ENCODE measurements at regions not wholly inside any gene's neighbourhood (a gene's known extent, or its start where the extent isn't known, plus 50 kb on each side); places are given as distances from the start of the nearest gene placed in this dataset.
A peak's percentile ranks its signal among the peaks of the same experiment; 100 is the strongest.

DNA sequence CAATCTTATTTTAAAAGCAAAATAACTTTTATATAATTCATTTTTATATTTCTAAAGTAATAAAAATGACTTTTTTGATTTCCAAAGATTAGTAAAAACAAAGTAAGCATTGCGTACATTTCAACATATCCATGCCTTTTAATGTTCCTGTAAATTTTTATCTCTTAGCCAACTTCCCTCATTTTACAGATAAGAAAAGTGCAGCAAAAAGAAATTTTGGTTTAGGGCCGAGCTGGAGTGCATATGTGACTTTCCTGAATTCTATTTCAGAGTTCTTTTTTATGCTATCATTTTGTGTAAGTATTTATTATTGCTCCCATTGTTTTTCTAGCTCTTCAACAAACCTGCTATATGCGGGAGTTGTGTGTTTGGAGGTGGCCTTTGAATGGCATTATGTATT lies 195.3 kb downstream of the NHLRC3 start:
- DNase-seq (ENCODE audit: low read depth) = no peak

DNA sequence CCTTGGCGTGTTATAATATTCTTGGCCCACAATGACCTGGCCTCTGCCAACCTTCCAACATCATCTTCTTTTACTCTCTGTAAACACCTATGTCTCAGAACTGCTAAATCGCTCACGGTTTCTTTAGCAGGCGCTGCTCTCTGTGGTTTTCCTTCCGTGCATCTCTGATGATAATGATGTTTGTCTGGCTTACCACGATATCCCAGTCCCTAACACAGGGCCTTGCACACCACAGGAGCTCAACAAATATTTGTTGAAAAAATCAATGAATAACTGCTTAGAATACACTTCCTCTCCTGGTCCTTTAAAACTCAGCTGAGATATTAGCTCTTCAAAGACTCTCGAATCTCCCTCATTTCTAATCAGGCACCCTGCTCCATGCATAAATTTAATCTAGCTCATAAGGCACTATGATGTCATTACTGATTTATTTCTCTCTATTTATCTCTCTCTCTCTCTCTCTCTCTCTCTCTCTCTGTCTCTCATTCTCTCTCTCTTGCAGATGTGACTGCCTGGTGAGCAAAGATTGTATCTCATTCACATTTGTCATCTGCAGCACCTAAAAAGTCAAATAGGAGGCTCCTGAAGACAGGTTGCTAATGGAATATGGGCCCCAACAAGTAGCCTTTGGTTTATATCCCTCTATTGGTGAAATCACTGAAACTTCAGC lies 206.4 kb downstream of the NHLRC3 start:
- DNase-seq (ENCODE audit: low read depth) = no peak

DNA sequence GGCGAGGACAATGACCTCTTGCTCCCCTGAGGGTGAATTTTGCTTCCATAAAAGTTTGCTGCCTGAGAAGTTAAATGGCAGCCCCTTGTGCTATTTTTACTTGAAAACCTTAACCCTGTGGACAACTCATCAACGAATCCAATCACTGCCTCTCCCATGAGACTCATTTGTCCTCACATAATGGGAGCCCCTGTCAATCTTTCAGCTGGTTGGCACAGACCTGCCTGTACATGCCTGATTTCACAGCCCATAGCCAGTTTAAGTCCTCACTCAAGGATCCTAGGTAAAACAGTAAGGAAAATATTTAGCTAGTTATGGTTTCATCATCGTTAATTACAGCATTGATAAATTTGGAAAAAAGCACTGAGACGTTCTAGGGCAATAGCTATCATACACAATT lies 207.4 kb downstream of the NHLRC3 start:
- DNase-seq (ENCODE audit: low read depth) = no peak

DNA sequence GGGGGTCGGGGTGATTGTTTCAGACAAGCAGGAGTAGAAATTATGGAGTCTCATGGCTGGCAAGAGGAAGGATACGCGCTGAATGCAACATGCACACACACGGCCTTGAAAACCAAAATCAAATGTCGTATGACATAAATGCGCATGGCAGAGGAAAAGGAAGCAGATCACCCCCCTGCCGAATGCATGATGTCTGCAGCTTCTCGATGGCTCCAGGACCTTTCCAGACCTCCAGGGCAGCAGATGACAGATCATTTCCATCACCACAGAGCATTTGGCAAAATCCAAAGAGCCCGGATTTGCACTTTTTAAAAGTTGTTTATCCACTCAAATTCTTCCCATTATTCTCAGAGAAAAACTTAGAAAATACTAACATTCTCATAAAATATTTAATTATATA lies 211.7 kb downstream of the NHLRC3 start:
- no peak for DNase-seq (ENCODE audit: low read depth)

DNA sequence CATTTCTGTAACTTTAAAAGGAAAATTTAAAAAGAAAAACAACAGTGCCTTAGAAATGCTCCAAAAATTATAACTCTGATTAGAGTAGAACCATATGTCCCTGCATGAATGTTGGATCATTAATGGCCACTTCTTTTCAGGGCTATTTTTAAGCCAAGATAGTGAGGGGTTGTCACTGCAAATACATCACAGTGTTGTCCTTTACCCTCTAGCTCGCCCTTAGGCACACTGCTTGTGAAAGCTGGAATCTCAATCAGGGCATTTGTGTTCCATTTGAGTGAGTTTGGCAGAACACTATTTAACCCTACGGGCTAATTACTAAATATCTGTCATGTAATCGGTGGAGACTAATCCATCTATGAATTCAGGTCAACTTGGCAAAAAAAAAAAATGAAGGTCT lies 212.2 kb downstream of the NHLRC3 start:
- DNase-seq (ENCODE audit: low read depth) = no peak

DNA sequence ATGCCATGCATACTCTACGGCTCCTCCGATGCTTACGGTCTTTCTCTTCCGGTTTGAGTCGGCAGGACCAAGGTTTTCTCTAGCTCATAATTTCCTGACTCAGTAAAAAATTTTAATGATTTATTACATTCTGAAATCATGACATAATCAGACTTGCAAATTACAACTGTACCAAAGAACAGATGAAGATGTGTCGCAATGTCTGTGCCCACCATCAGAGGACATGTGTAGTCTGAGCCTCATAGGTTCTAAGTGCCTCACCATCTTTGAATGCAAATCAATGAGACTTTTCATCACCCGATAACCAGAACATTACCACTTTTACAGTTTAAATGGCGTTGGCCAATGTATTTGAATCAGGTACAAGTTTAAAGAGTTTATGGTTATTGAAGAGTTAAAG lies 213.1 kb downstream of the NHLRC3 start:
- no peak for DNase-seq (ENCODE audit: low read depth)

DNA sequence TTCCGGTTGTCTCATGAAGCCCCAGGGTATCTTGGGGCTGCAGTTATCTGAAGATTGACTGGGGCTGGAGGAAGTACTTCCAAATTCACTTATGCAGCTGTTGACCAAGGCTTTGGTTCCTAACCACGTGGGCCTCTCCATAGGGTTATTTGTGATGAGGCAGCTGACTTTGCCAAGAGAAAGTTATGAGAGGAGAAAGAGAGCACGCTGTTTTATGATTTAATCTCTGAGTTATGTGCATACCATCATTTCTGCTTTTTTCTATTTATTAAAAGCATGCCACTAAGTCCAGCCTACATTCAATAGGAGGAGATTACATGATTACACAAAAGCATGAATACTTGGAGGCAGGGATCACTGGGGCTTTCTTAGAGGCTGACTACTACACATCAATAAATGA lies 215.5 kb downstream of the NHLRC3 start:
- DNase-seq (ENCODE audit: low read depth) = peak; percentile 21

DNA sequence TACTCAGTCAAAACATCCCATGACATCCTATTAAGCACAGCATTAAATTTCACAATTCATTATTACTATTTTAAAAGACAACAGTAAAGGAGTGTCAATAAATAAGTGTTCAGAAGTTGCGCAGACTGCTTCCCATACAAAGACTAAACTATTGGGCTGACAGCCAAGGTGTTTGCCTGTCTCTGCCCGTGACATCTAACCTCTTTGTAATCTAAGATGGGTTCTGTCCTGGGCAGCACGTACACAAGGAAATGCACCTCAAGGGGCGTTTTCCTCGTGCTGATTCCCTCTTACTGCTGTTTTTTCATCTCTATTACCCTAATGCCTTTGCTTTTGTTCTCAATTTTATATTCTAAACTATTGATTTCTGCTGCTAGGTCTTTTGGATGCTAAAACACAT lies 216.3 kb downstream of the NHLRC3 start:
- no peak for DNase-seq (ENCODE audit: low read depth)

DNA sequence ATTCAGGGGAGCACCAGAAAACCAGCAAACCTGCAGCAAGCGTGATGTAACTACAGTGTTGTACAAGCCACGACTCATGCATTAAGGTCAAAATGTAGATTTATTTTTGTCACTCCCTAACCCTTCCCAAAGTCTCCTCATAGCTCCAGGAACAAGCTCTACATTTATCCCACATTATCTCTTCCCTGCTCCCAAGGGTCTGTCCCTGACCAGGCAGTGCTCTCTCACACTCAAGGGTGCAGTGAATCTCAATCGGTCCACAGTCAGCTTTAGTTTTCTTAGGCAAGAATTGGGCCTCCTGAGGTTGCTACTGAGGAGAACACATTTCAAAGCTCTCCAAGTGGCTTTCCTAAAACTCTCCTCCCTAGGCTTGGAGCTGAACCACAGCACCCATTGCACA lies 219.4 kb downstream of the NHLRC3 start:
- no peak for DNase-seq (ENCODE audit: low read depth)

DNA sequence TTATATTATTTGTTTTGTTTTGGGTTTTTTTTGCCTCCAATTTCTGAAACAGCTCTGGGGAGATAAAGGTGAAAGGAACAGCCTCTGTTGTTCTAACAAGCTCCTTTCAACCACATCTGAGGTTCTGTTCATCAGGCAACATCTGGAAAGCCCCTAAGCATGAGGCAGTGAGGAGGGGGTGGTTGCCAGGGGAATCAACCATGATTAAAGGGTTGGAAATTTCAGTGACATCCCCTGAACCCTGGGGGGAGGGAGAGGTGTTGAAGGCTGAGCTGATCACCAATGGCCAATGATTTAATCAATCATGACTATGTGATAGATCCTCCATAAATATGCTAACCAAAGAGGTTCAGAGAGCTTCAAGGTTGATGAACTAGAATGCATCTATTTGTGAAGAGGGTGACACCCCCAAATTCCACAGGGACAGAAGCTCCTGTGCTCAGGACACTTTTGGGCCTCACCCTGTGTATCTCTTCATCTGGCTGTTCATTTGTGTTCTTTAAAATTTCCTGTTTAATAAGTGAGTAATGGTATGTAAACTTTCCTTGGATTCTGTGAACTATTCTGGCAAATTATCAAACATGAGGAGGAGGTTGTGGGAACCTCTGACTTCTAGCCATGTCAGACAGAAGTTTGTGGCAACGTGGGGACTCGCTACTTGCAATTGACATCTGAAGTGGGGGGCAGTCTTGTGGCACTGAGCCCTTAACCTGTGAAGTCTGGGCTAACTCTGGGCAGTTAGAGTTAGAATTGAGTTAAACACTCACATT lies 221.3 kb downstream of the NHLRC3 start:
- no peak for DNase-seq (ENCODE audit: low read depth)

DNA sequence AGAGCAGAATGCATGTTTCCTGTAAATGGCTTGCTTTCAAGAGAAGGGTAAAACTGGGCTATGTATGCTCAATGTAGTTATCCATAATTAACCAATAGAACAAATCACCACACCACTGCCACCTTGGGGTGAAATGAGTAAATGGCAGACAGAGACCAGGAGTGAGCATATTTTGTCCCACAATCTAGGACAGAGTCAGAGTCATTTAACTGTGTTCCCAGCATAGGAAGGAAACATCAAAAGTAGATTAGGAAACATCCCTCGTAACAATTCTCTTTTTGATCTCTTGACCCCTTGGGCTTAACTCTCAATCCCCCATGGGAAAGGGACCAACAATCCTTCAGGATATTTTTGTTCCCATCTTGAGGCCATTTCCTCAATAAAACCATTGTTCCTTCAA lies 224.8 kb downstream of the NHLRC3 start:
- DNase-seq (ENCODE audit: low read depth) = peak; percentile 21

DNA sequence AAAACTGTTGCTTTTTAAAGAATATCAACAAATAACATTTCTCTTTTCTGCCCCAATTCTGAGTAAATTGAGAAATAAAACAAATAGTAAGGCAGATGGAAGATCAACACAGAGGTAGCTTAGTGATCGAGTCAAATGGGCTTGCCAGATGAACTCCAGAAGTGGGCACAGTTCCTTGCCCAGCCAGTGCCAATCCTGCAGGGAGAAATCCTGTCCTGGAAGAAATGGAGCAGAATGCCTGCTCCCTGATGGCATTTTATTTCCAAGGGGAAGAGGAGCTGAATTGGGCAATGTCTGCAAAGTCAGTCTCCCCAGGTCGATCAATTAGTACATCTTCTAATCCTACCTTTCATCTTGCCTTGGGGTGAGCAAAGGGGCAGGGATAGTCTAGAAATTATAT lies 225.3 kb downstream of the NHLRC3 start:
- no peak for DNase-seq (ENCODE audit: low read depth)

DNA sequence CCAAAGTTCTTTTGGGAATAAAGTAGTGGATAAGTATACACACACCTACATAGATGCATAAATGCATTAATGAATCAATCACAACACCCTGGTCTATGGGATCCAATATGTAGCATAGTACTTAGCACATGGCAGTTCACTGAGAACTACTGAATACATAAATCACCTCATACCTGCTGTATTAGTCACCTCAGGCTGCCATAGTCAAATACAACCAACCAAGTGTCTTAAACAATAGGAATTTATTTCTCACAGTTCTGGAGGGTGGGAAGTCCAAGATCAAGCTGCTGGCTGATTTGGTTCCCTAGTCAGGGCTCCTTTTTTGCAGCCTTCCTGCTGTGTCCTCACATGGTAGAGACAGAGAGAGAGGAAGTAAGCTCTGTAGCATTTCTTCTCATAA lies 228.2 kb downstream of the NHLRC3 start:
- DNase-seq (ENCODE audit: low read depth) = no peak

DNA sequence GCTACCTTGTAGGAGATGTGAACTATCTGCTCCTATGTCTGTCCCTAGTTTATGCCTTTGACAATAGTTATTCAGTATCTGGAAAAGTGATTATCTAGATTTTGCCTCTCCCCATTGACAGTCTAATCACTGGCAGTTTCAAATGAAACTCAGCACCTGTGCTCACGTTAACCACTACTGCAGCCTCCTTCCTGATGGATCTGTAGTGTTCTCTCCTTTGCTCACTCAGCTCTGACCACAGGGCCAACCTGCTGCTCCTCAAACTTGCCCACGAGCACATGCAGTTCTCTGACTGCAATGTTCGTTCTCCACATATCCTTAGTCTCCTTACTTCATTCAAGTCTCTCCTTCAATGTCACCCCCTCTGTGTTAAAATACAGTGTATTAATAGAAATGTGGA lies 230.1 kb downstream of the NHLRC3 start:
- no peak for DNase-seq (ENCODE audit: low read depth)

DNA sequence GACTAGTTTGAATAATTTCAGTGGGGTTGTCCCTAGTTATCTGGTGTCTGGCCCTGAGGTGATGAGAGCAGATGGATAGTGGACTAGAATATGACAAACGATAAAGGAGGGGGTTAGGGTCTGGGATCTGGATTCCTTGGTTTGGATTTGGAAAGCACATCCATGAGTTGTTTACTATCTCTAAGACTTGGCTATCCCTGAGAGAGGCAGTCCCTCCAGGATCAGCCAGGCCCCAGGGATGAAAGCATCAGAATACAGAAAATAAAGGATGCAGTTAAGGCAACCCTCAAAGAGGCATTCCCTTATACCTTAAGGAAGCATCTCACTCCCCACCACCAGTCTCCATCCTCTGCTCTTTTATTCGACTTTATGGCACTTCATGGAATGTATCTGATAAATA lies 230.7 kb downstream of the NHLRC3 start:
- DNase-seq (ENCODE audit: low read depth) = no peak

DNA sequence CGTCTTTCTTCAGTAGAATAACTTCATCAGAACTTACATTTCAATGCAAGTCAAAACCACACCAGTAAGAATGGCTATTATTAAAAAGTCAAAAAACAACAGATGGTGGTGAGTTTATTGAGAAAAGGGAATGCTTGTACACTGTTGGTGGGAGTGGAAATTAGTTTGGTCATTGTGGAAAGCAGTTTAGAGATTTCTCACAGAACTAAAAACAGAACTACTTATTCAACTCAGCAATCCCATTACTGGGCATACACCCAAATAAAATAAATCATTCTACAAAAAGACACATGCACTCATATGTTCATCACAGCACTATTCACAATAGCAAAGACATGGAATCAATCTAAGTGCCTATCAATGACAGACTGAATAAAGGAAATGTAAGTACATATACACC lies 231.2 kb downstream of the NHLRC3 start:
- peak; percentile 18 for DNase-seq (ENCODE audit: low read depth)

DNA sequence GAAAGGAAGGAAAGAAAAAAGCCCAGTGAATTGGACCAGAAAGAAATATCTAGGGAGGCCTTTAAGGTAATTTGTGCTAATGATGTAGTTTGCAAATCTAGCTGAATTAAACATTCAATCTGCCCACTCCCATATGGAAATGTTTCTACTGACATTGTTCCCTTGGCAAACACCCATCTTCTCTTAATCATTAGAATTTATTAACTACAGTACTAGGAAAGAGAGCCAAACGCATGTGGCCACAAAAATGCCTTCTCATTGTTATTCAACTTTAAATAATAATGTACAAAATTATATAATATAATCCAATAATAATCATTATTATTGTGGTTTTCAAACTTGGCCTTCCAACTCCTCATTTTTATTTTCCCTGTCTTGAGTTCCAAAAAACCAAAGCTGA lies 234.7 kb downstream of the NHLRC3 start:
- no peak for DNase-seq (ENCODE audit: low read depth)

DNA sequence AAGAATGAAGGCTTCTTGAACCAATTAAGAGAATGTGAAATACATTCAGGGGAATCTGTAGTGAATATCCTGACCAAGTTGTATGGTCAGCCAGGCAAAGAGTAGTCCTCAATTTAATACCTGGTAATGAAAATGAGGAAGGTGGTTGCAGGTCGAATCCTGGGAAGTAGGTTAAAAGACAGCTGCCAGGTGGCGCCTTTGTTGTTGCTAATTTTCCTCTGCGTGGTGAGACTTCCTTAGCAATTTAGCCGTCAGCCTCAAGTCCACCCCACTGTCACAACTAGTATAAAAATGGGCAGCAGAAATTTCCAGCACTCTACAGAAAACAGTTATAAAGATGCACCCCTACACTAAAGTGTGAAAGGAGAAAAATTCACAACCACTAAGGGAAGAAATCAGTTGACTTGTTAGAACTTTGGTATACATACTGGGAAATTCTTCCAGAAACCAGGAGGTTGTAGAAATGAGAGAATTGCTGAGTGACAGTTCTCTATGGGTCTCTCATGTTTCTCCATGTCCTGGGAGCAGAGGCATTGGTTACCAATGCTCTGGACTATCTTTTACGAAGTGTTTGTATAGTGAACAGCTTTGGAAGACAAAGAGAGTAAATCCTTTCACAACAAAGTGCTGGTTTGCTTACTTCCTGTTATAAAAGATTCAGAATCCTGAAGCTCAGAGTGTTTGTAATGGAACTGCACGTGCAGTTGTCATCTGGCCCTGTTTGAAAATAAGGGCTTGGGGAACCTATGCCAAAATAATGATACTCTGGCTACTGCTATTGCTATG lies 235.9 kb downstream of the NHLRC3 start:
- DNase-seq (ENCODE audit: low read depth) = peak; percentile 6

DNA sequence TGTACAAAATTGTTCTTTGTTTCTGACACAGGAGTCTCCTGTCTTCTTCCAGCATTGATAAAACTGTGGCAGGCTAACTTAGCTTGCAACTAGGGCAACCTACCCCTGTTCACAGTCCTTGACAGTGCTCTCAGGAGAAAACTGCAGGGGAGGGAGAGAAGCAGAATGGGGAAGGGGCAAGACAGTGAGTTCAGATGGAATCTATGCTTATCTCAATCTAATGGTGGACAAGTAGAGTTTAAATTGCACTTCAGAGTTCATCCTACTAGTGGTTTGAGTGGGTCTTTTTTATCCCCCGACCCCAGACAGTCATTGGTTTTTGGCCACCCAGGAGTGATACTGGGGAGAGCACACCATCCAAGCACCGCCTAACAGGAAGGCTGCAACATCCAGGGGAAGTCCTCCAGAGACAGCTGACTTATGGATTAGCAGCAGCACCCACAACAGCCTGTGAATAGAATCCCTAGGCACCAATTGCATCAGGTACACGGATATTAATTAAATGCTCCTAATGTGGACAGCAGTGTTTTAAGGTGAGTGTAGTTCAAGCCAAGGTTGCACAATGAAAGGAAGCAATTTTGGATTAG lies 236.6 kb downstream of the NHLRC3 start:
- no peak for DNase-seq (ENCODE audit: low read depth)

DNA sequence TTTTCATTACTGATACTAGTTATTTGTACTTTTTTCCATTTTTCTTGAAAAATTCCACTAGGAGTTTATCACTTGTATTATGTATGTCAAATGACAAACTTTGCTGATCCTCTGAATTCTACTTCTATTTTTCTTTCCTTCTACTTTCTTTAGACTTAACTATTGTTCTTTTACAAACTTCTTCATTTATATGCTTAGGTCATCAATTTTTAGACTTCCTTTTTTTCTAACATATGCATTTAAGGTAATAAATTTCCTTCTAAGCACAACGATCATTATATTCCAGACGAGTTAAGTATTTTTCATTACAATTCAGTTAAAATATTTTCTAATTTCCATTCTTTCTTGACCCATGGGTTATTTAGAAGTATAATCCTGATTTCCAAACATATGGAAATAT lies 240.8 kb downstream of the NHLRC3 start:
- DNase-seq (ENCODE audit: low read depth) = no peak

DNA sequence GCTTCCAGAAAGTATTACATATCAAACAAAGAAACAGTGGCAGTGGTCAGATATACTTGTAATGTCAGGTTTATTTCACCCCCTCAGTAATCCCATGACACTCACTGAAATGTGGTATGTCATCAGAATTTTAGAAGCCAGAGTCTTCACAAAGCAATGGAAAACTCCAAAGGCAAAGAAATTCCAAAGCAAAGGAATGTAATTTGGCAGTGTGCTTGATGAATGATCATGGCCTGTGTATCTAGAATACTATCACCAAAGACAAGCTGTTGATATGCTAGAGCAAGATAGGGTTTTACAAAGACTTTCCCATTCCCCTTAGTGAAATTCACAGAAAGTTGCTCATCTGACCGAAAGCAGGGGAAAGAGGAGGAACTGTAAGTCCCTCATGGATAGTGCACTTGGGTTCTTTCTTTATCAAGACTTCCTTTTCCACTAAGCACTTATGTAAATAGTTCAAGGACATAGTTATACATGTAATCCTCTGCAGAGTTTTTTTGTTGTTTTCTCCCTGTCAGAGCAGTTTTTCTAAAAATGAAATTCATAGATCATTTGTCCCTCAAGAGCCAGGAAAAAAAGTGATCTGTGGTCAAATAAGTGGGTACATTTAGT lies 243.4 kb downstream of the NHLRC3 start:
- no peak for DNase-seq (ENCODE audit: low read depth)

DNA sequence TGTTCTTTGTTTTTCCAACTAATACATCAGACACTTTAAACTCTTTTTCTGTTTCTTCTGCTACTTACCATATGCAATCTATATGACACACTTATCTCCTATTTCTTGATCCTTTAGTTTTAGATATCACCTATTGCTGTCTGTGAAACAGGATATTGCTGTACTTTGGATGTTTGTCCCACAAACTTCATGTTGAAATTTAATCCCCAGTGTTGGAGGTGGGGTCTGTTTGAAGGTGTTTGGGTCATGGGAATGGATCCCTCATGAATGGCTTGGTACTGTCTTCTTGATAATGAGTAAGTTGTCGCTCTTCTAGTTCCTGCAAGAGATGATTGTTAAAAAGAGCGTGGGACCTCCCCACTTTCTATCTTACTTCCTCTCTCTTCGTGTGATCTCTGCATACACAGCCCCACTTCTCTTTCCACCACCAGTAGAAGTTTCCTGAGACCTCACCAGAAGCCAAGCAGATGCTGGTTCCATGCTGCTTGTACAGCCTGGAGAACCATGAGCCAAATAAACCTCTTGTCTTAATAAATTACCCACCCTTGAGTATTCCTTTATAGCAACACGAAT lies 244.2 kb downstream of the NHLRC3 start:
- no peak for DNase-seq (ENCODE audit: low read depth)

All from fibroblast of gingiva (primary cell).